SK-N-SH treated with all-trans-retinoic acid at 6 μM for 48 hours (cell line): ENCODE measurements at regions not wholly inside any gene's neighbourhood (a gene's known extent, or its start where the extent isn't known, plus 50 kb on each side); places are given as distances from the start of the nearest gene placed in this dataset.

ENCODE experiments used
- ATAC-seq: fragments of 200-7000 bp; cut with Tn5 transposase; 3 replicates; pipeline ENCODE4 v1.9.1; 2020; ENCODE audit warnings: mild to moderate bottlenecking, moderate library complexity
- ARNTL ChIP-seq: fragments of 450-650 bp; formaldehyde crosslinking; IDR thresholded peaks from 2 replicates; pipeline ENCODE4 v1.5.0; 2020; ENCODE audit warnings: low read depth, mild to moderate bottlenecking, moderate library complexity, borderline replicate concordance
- BACH2 ChIP-seq: fragments of 250-450 bp; sonication (Bioruptor Pico); IDR thresholded peaks from 2 replicates; pipeline ENCODE4 v1.9.0; 2021; ENCODE audit warnings: mild to moderate bottlenecking, borderline replicate concordance
- CSRNP3 ChIP-seq: fragments of 250-450 bp; sonication (Bioruptor Pico); IDR thresholded peaks from 2 replicates; pipeline ENCODE4 v1.5.1; 2021; ENCODE audit warnings: mild to moderate bottlenecking, moderate library complexity
- ESRRG ChIP-seq: fragments of 250-450 bp; sonication (Bioruptor Pico); IDR thresholded peaks from 2 replicates; pipeline ENCODE4 v1.6.1; 2021; ENCODE audit warnings: mild to moderate bottlenecking
- GLIS3 ChIP-seq: fragments of 250-450 bp; sonication (Bioruptor Pico); IDR thresholded peaks from 2 replicates; pipeline ENCODE4 v1.5.0; 2020; ENCODE audit warnings: mild to moderate bottlenecking, moderate library complexity
- ISL1 ChIP-seq: fragments of 250-450 bp; sonication (Bioruptor Pico); IDR thresholded peaks from 2 replicates; pipeline ENCODE4 v2.1.2; 2022; ENCODE audit warnings: mild to moderate bottlenecking, moderate library complexity
- OSR1 ChIP-seq: fragments of 250-450 bp; sonication (Bioruptor Pico); IDR thresholded peaks from 2 replicates; pipeline ENCODE4 v1.8.0; 2022; ENCODE audit warnings: moderate library complexity, mild to moderate bottlenecking, inconsistent platforms
- PATZ1 ChIP-seq: fragments of 250-450 bp; sonication (Bioruptor Pico); IDR thresholded peaks from 2 replicates; pipeline ENCODE4 v1.8.0; 2020; ENCODE audit warnings: mild to moderate bottlenecking, moderate library complexity, borderline replicate concordance
- POU6F1 ChIP-seq: fragments of 250-450 bp; sonication (Bioruptor Pico); IDR thresholded peaks from 2 replicates; pipeline ENCODE4 v1.8.0; 2021; ENCODE audit warnings: low read depth, mild to moderate bottlenecking, moderate library complexity, borderline replicate concordance
- PPARA ChIP-seq: fragments of 250-450 bp; sonication (Bioruptor Pico); IDR thresholded peaks from 2 replicates; pipeline ENCODE4 v1.5.0; 2020; ENCODE audit warnings: mild to moderate bottlenecking, borderline replicate concordance
- RARB ChIP-seq: fragments of 250-450 bp; sonication (Bioruptor Pico); IDR thresholded peaks from 2 replicates; pipeline ENCODE4 v1.8.0; 2021; ENCODE audit warnings: mild to moderate bottlenecking, moderate library complexity
- SNAI2 ChIP-seq: fragments of 250-450 bp; sonication (Bioruptor Pico); IDR thresholded peaks from 2 replicates; pipeline ENCODE4 v1.5.0; 2020; ENCODE audit warnings: mild to moderate bottlenecking, moderate library complexity
- TCF4 ChIP-seq: fragments of 250-450 bp; sonication (Bioruptor Pico); IDR thresholded peaks from 2 replicates; pipeline ENCODE4 v1.8.0; 2021; ENCODE audit warnings: mild to moderate bottlenecking, moderate library complexity, borderline replicate concordance
- TOX ChIP-seq: fragments of 250-450 bp; sonication (Bioruptor Pico); IDR thresholded peaks from 2 replicates; pipeline ENCODE4 v1.8.0; 2021; ENCODE audit warnings: mild to moderate bottlenecking, moderate library complexity, borderline replicate concordance
- ZC3H10 ChIP-seq: fragments of 250-450 bp; sonication (Bioruptor Pico); IDR thresholded peaks from 2 replicates; pipeline ENCODE4 v1.5.1; 2021; ENCODE audit warnings: mild to moderate bottlenecking, moderate library complexity
- ZFP3 ChIP-seq: fragments of 250-450 bp; sonication (Bioruptor Pico); IDR thresholded peaks from 2 replicates; pipeline ENCODE4 v1.5.0; 2020; ENCODE audit warnings: mild to moderate bottlenecking, moderate library complexity
- ZFP30 ChIP-seq: fragments of 450-650 bp; formaldehyde crosslinking; IDR thresholded peaks from 2 replicates; pipeline ENCODE4 v1.5.0; 2022; ENCODE audit warnings: mild to moderate bottlenecking, moderate library complexity
- ZNF565 ChIP-seq: fragments of 450-650 bp; formaldehyde crosslinking; conservative IDR thresholded peaks from 2 replicates; pipeline ENCODE4 v1.5.0; 2020; ENCODE audit warnings: low read depth, mild to moderate bottlenecking, moderate library complexity
- ZNF70 ChIP-seq: fragments of 450-650 bp; formaldehyde crosslinking; IDR thresholded peaks from 2 replicates; pipeline ENCODE4 v1.5.0; 2020; ENCODE audit warnings: mild to moderate bottlenecking, moderate library complexity
- TF ChIP-seq, protein P1 (sequence below): fragments of 250-450 bp; sonication (Bioruptor Pico); IDR thresholded peaks from 2 replicates; pipeline ENCODE4 v1.5.0; 2020; ENCODE audit warnings: mild to moderate bottlenecking, moderate library complexity
- TF ChIP-seq, protein P2 (sequence below): fragments of 250-450 bp; sonication (Bioruptor Pico); IDR thresholded peaks from 2 replicates; pipeline ENCODE4 v1.5.1; 2020; ENCODE audit warnings: low read depth, mild to moderate bottlenecking, moderate library complexity

GRCh38 chr2:62425684-62426083 is 80.3 kb downstream of the TMEM17 start:
- no peak for TF ChIP-seq TCF4 (CRISPR knock-in tag)
- TF ChIP-seq RARB (CRISPR knock-in tag) = no peak
- TF ChIP-seq, protein P1, sequence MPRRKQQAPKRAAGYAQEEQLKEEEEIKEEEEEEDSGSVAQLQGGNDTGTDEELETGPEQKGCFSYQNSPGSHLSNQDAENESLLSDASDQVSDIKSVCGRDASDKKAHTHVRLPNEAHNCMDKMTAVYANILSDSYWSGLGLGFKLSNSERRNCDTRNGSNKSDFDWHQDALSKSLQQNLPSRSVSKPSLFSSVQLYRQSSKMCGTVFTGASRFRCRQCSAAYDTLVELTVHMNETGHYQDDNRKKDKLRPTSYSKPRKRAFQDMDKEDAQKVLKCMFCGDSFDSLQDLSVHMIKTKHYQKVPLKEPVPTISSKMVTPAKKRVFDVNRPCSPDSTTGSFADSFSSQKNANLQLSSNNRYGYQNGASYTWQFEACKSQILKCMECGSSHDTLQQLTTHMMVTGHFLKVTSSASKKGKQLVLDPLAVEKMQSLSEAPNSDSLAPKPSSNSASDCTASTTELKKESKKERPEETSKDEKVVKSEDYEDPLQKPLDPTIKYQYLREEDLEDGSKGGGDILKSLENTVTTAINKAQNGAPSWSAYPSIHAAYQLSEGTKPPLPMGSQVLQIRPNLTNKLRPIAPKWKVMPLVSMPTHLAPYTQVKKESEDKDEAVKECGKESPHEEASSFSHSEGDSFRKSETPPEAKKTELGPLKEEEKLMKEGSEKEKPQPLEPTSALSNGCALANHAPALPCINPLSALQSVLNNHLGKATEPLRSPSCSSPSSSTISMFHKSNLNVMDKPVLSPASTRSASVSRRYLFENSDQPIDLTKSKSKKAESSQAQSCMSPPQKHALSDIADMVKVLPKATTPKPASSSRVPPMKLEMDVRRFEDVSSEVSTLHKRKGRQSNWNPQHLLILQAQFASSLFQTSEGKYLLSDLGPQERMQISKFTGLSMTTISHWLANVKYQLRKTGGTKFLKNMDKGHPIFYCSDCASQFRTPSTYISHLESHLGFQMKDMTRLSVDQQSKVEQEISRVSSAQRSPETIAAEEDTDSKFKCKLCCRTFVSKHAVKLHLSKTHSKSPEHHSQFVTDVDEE = no peak
- no peak for TF ChIP-seq ZC3H10
- TF ChIP-seq TOX (CRISPR knock-in tag) = no peak
- no peak for TF ChIP-seq ESRRG (CRISPR knock-in tag)
- TF ChIP-seq, all 23 proteins: peak for 0
- no peak for ATAC-seq

- ATAC-seq = no peak
- TF ChIP-seq CSRNP3 (no peak), SNAI2 (CRISPR knock-in tag) (no peak), BACH2 (no peak), POU6F1 (CRISPR knock-in tag) (no peak), OSR1 (no peak), ZNF70 (CRISPR knock-in tag) (no peak), ZFP30 (CRISPR knock-in tag) (no peak)
- TF ChIP-seq, all 23 proteins: peak for 0
Observed at GRCh38 chr2:62424899-62425298, 81.1 kb downstream of the TMEM17 start.

- no peak for ATAC-seq
- TF ChIP-seq, protein P2, sequence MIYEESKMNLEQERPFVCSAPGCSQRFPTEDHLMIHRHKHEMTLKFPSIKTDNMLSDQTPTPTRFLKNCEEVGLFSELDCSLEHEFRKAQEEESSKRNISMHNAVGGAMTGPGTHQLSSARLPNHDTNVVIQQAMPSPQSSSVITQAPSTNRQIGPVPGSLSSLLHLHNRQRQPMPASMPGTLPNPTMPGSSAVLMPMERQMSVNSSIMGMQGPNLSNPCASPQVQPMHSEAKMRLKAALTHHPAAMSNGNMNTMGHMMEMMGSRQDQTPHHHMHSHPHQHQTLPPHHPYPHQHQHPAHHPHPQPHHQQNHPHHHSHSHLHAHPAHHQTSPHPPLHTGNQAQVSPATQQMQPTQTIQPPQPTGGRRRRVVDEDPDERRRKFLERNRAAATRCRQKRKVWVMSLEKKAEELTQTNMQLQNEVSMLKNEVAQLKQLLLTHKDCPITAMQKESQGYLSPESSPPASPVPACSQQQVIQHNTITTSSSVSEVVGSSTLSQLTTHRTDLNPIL (CRISPR knock-in tag) = no peak
- TF ChIP-seq OSR1 = no peak
- no peak for TF ChIP-seq ARNTL (CRISPR knock-in tag)
- TF ChIP-seq TCF4 (CRISPR knock-in tag) = no peak
- TF ChIP-seq, protein P1 = no peak
- no peak for TF ChIP-seq TOX (CRISPR knock-in tag)
- TF ChIP-seq PPARA (CRISPR knock-in tag) = no peak
- TF ChIP-seq BACH2 = no peak
- no peak for TF ChIP-seq CSRNP3
- TF ChIP-seq ISL1 (CRISPR knock-in tag) = no peak
- TF ChIP-seq PATZ1 = no peak
- TF ChIP-seq GLIS3 (CRISPR knock-in tag) = no peak
- no peak for TF ChIP-seq ZNF565 (CRISPR knock-in tag)
- no peak for TF ChIP-seq SNAI2 (CRISPR knock-in tag)
- no peak for TF ChIP-seq RARB (CRISPR knock-in tag)
- TF ChIP-seq ZFP3 = no peak
Observed at GRCh38 chr2:62423883-62424458, 82.0 kb downstream of the TMEM17 start.
